ENCODE measurements at regions not wholly inside any gene's neighbourhood (a gene's known extent, or its start where the extent isn't known, plus 50 kb on each side); places are given as distances from the start of the nearest gene placed in this dataset.

DNA sequence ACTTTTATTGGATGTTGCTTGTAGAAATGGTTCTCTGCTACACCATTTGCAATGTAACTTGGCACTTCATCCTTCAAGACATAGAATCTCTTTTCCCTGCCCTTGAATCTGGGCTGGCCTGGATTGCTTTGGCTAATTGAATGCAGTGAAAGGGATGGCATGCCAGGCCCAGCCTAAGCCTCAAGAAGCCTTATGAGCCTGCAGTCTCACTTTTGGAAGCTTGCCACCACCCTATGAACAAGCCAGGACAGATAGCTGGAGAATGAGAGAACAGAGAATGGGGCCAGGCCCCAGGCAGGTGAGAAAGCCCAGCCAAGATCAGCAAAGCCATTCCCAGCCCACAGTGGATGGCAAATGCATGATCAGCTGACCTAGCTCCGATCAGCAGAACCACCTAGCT lies 117.0 kb upstream of the ADRA1D start:
- no peaks in the 10 kb centered on the region for H3K27me3 ChIP-seq (ENCODE audit: control insufficient read depth in 1 of 2, insufficient read depth in 2 of 2, low read length in 2 of 2)
- H3K36me3 ChIP-seq (ENCODE audit: insufficient read depth, low read length), result no peaks in the 10 kb centered on the region
- no peaks in the 10 kb centered on the region for H3K36me3 Mint-ChIP-seq (ENCODE audit: low read depth)
- H3K27ac ChIP-seq (ENCODE audit: low read depth in 1 of 2, low read length in 2 of 2), result no peak overlapping the region
- no peak overlapping the region for H3K4me3 ChIP-seq (ENCODE audit: low read length)
- ChIA-PET CTCF (no interaction called here), POLR2A (no interaction called here)
- ATAC-seq (ENCODE audit: poor library complexity) (no peak), DNase-seq (no peak)
- TF ChIP-seq, protein P1, sequence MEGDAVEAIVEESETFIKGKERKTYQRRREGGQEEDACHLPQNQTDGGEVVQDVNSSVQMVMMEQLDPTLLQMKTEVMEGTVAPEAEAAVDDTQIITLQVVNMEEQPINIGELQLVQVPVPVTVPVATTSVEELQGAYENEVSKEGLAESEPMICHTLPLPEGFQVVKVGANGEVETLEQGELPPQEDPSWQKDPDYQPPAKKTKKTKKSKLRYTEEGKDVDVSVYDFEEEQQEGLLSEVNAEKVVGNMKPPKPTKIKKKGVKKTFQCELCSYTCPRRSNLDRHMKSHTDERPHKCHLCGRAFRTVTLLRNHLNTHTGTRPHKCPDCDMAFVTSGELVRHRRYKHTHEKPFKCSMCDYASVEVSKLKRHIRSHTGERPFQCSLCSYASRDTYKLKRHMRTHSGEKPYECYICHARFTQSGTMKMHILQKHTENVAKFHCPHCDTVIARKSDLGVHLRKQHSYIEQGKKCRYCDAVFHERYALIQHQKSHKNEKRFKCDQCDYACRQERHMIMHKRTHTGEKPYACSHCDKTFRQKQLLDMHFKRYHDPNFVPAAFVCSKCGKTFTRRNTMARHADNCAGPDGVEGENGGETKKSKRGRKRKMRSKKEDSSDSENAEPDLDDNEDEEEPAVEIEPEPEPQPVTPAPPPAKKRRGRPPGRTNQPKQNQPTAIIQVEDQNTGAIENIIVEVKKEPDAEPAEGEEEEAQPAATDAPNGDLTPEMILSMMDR (IDR thresholded peaks at IDR 0.05), result no peak
- H3K9me3 Mint-ChIP-seq, result no peaks in the 10 kb centered on the region
- peaks cover 11% of the 10 kb centered on the region for H3K4me1 ChIP-seq (ENCODE audit: insufficient read depth, low read length)
- intact Hi-C loops (cut with DNase I, micrococcal nuclease), result no loop called here
- peaks cover 14% of the 10 kb centered on the region for H3K4me1 Mint-ChIP-seq (ENCODE audit: low read depth)
- H3K4me3 Mint-ChIP-seq, result no peak overlapping the region
- H3K27ac Mint-ChIP-seq, result no peak overlapping the region
- H3K27me3 Mint-ChIP-seq, result no peaks in the 10 kb centered on the region
- no peaks in the 10 kb centered on the region for H3K9me3 ChIP-seq (ENCODE audit: control insufficient read depth in 1 of 2, insufficient read depth in 1 of 2, low read length in 2 of 2)

DNA sequence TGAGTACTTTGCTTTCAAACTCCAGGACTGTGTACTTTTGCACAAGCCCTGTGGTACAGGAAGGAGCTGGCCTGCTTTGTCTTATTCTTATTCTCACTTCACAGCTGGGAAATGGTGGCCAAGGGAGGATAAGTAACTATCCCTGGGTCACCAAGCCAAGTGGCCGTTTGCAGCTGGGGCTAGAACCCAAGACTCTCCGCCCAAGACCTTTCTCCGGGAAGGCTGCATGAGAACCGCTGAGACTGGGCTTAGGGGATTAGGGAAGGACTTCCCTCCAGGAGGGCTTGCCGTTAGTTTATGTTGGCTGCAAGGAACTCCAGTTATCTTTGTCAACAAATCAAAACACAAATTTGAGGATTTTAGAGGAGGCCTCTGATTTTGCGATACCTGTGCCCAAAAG lies 109.5 kb upstream of the ADRA1D start:
- Histone ChIP-seq H3K4me1 (ENCODE audit: insufficient read depth, low read length) (no peaks in the 10 kb centered on the region), H3K36me3 (ENCODE audit: insufficient read depth, low read length) (no peaks in the 10 kb centered on the region), H3K9me3 (ENCODE audit: control insufficient read depth in 1 of 2, insufficient read depth in 1 of 2, low read length in 2 of 2) (peaks cover 0 to 2% of the 10 kb centered on the region in 2 experiments), H3K27ac (ENCODE audit: low read depth in 1 of 2, low read length in 2 of 2) (no peak overlapping the region), H3K27me3 (ENCODE audit: control insufficient read depth in 1 of 2, insufficient read depth in 2 of 2, low read length in 2 of 2) (peaks cover 4 to 5% of the 10 kb centered on the region in 2 experiments), H3K4me3 (ENCODE audit: low read length) (no peak overlapping the region)
- TF ChIP-seq, protein P1 (IDR thresholded peaks at IDR 0.05), result no peak
- Mint-ChIP-seq H3K27ac (no peak overlapping the region), H3K4me3 (no peak overlapping the region), H3K9me3 (peaks cover 3% of the 10 kb centered on the region), H3K36me3 (ENCODE audit: low read depth) (no peaks in the 10 kb centered on the region), H3K27me3 (peaks cover 29% of the 10 kb centered on the region), H3K4me1 (ENCODE audit: low read depth) (no peaks in the 10 kb centered on the region)
- ATAC-seq (ENCODE audit: poor library complexity), result no peak
- no peak for DNase-seq
- CTCF ChIA-PET, result interaction anchor here (0.6 kb wide), 1 partner anchor 43 kb away, joined by 4 read pairs; no protein-coding TSS in a partner anchor
- POLR2A ChIA-PET, result no interaction called here
- intact Hi-C loops (cut with DNase I, micrococcal nuclease), result no loop called here

DNA sequence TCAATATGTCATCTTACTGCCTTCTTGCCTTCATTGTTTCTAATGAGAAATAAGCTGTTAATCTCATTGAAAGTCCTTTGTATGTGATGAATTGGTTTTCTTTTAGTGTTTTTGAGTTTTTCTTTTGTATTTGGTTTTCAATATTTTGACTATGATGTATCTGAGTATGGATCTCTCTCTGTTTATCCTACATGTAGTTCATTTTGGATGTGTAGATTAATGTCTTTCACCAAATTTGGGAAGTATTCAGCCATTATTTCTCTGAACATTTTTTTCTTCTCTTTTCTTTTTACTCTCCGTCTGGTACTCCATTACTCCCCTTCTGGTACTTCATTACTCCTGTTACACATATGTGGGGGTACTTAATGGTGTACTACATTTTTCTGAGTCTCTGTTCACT lies 103.3 kb upstream of the ADRA1D start:
- H3K27me3 ChIP-seq (ENCODE audit: control insufficient read depth in 1 of 2, insufficient read depth in 2 of 2, low read length in 2 of 2), result peaks cover 4 to 5% of the 10 kb centered on the region in 2 experiments
- Mint-ChIP-seq H3K27me3 (peaks cover 34% of the 10 kb centered on the region), H3K4me3 (no peak overlapping the region), H3K9me3 (peaks cover 12% of the 10 kb centered on the region), H3K4me1 (ENCODE audit: low read depth) (no peaks in the 10 kb centered on the region), H3K27ac (no peak overlapping the region), H3K36me3 (ENCODE audit: low read depth) (no peaks in the 10 kb centered on the region)
- CTCF ChIA-PET, result interaction anchor here (0.6 kb wide), 1 partner anchor 18 kb away, joined by 3 read pairs; no protein-coding TSS in a partner anchor
- TF ChIP-seq, protein P1 (IDR thresholded peaks at IDR 0.05), result no peak
- no peak overlapping the region for H3K27ac ChIP-seq (ENCODE audit: low read depth in 1 of 2, low read length in 2 of 2)
- DNase-seq, result no peak
- peaks cover 3 to 4% of the 10 kb centered on the region in 2 experiments for H3K9me3 ChIP-seq (ENCODE audit: control insufficient read depth in 1 of 2, insufficient read depth in 1 of 2, low read length in 2 of 2)
- H3K36me3 ChIP-seq (ENCODE audit: insufficient read depth, low read length), result no peaks in the 10 kb centered on the region
- POLR2A ChIA-PET, result no interaction called here
- no peak overlapping the region for H3K4me3 ChIP-seq (ENCODE audit: low read length)
- intact Hi-C loops (cut with DNase I, micrococcal nuclease), result no loop called here
- no peaks in the 10 kb centered on the region for H3K4me1 ChIP-seq (ENCODE audit: insufficient read depth, low read length)
- ATAC-seq (ENCODE audit: poor library complexity), result no peak
